Mucosa of descending colon (tissue), 3 donors: ENCODE measurements at regions not wholly inside any gene's neighbourhood (a gene's known extent, or its start where the extent isn't known, plus 50 kb on each side); places are given as distances from the start of the nearest gene placed in this dataset.

ENCODE experiments used
- ATAC-seq: fragments of 200-7000 bp; cut with Tn5 transposase; one replicate; pipeline ENCODE4 v1.9.1; 2020; ENCODE audit warnings: mild to moderate bottlenecking, moderate library complexity
- DNase-seq, 3 donors: peaks; one replicate each; pipeline ENCODE4 v3.0.0-alpha.2; 2020
- H3K36me3 ChIP-seq: fragments of 200-600 bp; one replicate; pipeline ENCODE4 v1.8.0; 2021; ENCODE audit warnings: low read depth, mild to moderate bottlenecking
- H3K4me1 ChIP-seq: fragments of 200-600 bp; one replicate; pipeline ENCODE4 v1.8.0; 2021; ENCODE audit warnings: low read depth, mild to moderate bottlenecking
- H3K4me3 ChIP-seq: fragments of 200-600 bp; one replicate; pipeline ENCODE4 v1.8.0; 2021; ENCODE audit warnings: mild to moderate bottlenecking
- H3K9me3 ChIP-seq: fragments of 200-600 bp; one replicate; pipeline ENCODE4 v1.8.0; 2021; ENCODE audit warnings: mild to moderate bottlenecking
- CTCF ChIP-seq: fragments of 200-600 bp; IDR thresholded peaks from one replicate; pipeline ENCODE4 v1.8.0; 2022; ENCODE audit warnings: antibody characterized with exemption, mild to moderate bottlenecking
- intact Hi-C, 2 donors: fragments of 100-400 bp; cut with DNase I in 1 of 2; cut with micrococcal nuclease in 1 of 2; formaldehyde crosslinking; loops; one replicate each; pipeline versions ENCODE4 v1.11.0 to v1.11.1; 2022; cut with DNase I, micrococcal nuclease
- donor health status: DM: no; HTN: no; CAD: no; lungs with moderate emphysema.
- donor health status: DM: no; HTN: no; CAD: no.
- donor health status: DM: no; HTN: yes; CAD: no.

- Histone ChIP-seq H3K4me1 (no peaks in the 10 kb centered on the region), H3K4me3 (no peak overlapping the region), H3K9me3 (no peaks in the 10 kb centered on the region), H3K36me3 (no peaks in the 10 kb centered on the region)
- TF ChIP-seq CTCF, result no peak
- intact Hi-C loops, result no loop called here
- no peak for ATAC-seq
- no peak for DNase-seq
Observed at GRCh38 chr7:118298771-118299170, 74.3 kb downstream of the ANKRD7 start.

GRCh38 chr7:118300177-118300576, 75.7 kb downstream of the ANKRD7 start:
- no peak for ATAC-seq
- intact Hi-C loops, result no loop called here
- H3K4me3 ChIP-seq, result no peak overlapping the region
- no peak for TF ChIP-seq CTCF
- no peaks in the 10 kb centered on the region for H3K9me3 ChIP-seq
- no peak for DNase-seq
- H3K4me1 ChIP-seq, result no peaks in the 10 kb centered on the region
- no peaks in the 10 kb centered on the region for H3K36me3 ChIP-seq

GRCh38 chr7:118304100-118304499, 79.6 kb downstream of the ANKRD7 start:
- H3K4me1 ChIP-seq, result no peaks in the 10 kb centered on the region
- no peak for DNase-seq
- ATAC-seq, result no peak
- H3K4me3 ChIP-seq, result no peak overlapping the region
- H3K36me3 ChIP-seq, result no peaks in the 10 kb centered on the region
- no peak for TF ChIP-seq CTCF
- no peaks in the 10 kb centered on the region for H3K9me3 ChIP-seq
- intact Hi-C loops, result no loop called here

GRCh38 chr7:118305671-118306070, 81.2 kb downstream of the ANKRD7 start:
- no peak overlapping the region for H3K4me3 ChIP-seq

GRCh38 chr7:118306771-118307170, 82.3 kb downstream of the ANKRD7 start:
- no peak overlapping the region for H3K4me3 ChIP-seq
- TF ChIP-seq CTCF, result no peak
- no peaks in the 10 kb centered on the region for H3K4me1 ChIP-seq
- no peak for ATAC-seq
- intact Hi-C loops, result no loop called here
- no peaks in the 10 kb centered on the region for H3K9me3 ChIP-seq
- DNase-seq, result no peak
- no peaks in the 10 kb centered on the region for H3K36me3 ChIP-seq

More at GRCh38 chr7:118305671-118306070, 81.2 kb downstream of the ANKRD7 start:
- no peak for DNase-seq
- no peak for ATAC-seq
- Histone ChIP-seq H3K9me3 (no peaks in the 10 kb centered on the region), H3K36me3 (no peaks in the 10 kb centered on the region), H3K4me1 (no peaks in the 10 kb centered on the region)
- intact Hi-C loops, result no loop called here
- no peak for TF ChIP-seq CTCF
